Naive thymus-derived CD4-positive, alpha-beta T cell (primary cell): ENCODE measurements at regions not wholly inside any gene's neighbourhood (a gene's known extent, or its start where the extent isn't known, plus 50 kb on each side); places are given as distances from the start of the nearest gene placed in this dataset.

Source experiments
- ATAC-seq: fragments of 150-1000 bp; cut with Tn5 transposase; 2 replicates; pipeline ENCODE4 v1.10.0; 2021; ENCODE audit warnings: mild to moderate bottlenecking, moderate library complexity
- CTCF ChIA-PET: fragments of 350-600 bp; sonication (Branson Sonifier 250); formaldehyde crosslinking; loops from one replicate; lab custom pipeline; 2021; ENCODE audit warnings: antibody characterized with exemption; lab: Charles Lee
- POLR2A ChIA-PET: fragments of 350-600 bp; sonication (Branson Sonifier 250); formaldehyde crosslinking; loops from one replicate; lab custom pipeline; 2021; ENCODE audit warnings: antibody characterized with exemption, inconsistent platforms; lab: Charles Lee
- DNase-seq, 9 donors: peaks; one replicate each; pipeline versions ENCODE4 v3.0.0 to v3.0.0-alpha.2; 2020 to 2022; ENCODE audit warnings: mixed read lengths in 1 of 9
- H3K27ac ChIP-seq: one replicate; pipeline ENCODE4 v1.7.0; 2013; ENCODE audit warnings: mild to moderate bottlenecking, low read depth, low read length, moderate library complexity
- H3K27me3 ChIP-seq, 2 donors: one replicate each; pipeline ENCODE4 v1.7.0; 2013; ENCODE audit warnings: low read length in 2 of 2, mild to moderate bottlenecking in 2 of 2, moderate library complexity in 2 of 2; ENCODE audit not compliant: control insufficient read depth in 2 of 2, insufficient read depth in 2 of 2
- H3K36me3 ChIP-seq, 3 experiments: 1 replicate in 2 of 3; 2 replicates in 1 of 3; pipeline ENCODE4 v1.7.0; 2013; ENCODE audit warnings: low read length in 3 of 3, mild to moderate bottlenecking in 3 of 3, moderate library complexity in 1 of 3; ENCODE audit not compliant: insufficient read depth in 3 of 3, control insufficient read depth in 2 of 3
- H3K4me1 ChIP-seq, 2 donors: one replicate each; pipeline ENCODE4 v1.7.0; 2013; ENCODE audit warnings: low read length in 2 of 2, mild to moderate bottlenecking in 2 of 2, moderate library complexity in 1 of 2; ENCODE audit not compliant: control insufficient read depth in 2 of 2, insufficient read depth in 2 of 2
- H3K4me3 ChIP-seq: 2 replicates; pipeline ENCODE4 v1.7.0; 2013; ENCODE audit warnings: mild to moderate bottlenecking, low read length
- H3K9me3 ChIP-seq, 3 experiments: 1 replicate in 2 of 3; 2 replicates in 1 of 3; pipeline ENCODE4 v1.7.0; 2013; ENCODE audit warnings: low read length in 3 of 3; ENCODE audit not compliant: control insufficient read depth in 2 of 3
- H3K27ac Mint-ChIP-seq, 9 donors: one replicate each; pipeline ENCODE4 v1.8.0; 2020 to 2022; ENCODE audit warnings: mixed read lengths in 9 of 9, mild to moderate bottlenecking in 8 of 9, moderate library complexity in 5 of 9, inconsistent platforms in 2 of 9
- H3K27me3 Mint-ChIP-seq, 5 donors: one replicate each; pipeline ENCODE4 v1.8.0; 2021 to 2022; ENCODE audit warnings: mixed read lengths in 5 of 5, mild to moderate bottlenecking in 1 of 5
- H3K36me3 Mint-ChIP-seq, 5 donors: one replicate each; pipeline ENCODE4 v1.8.0; 2020 to 2022; ENCODE audit warnings: mixed read lengths in 5 of 5, mild to moderate bottlenecking in 3 of 5, inconsistent platforms in 1 of 5
- H3K4me1 Mint-ChIP-seq, 7 donors: one replicate each; pipeline ENCODE4 v1.8.0; 2020 to 2022; ENCODE audit warnings: mixed read lengths in 7 of 7, mild to moderate bottlenecking in 3 of 7, inconsistent platforms in 1 of 7
- H3K4me3 Mint-ChIP-seq, 10 donors: one replicate each; pipeline ENCODE4 v1.8.0; 2020 to 2022; ENCODE audit warnings: mild to moderate bottlenecking in 10 of 10, mixed read lengths in 10 of 10, moderate library complexity in 6 of 10, inconsistent platforms in 2 of 10
- H3K9me3 Mint-ChIP-seq, 11 donors: one replicate each; pipeline ENCODE4 v1.8.0; 2020 to 2022; ENCODE audit warnings: mixed read lengths in 11 of 11, mild to moderate bottlenecking in 4 of 11, inconsistent platforms in 1 of 11, moderate library complexity in 1 of 11
- intact Hi-C, 2 donors: fragments of 100-400 bp; cut with micrococcal nuclease; formaldehyde crosslinking; loops; one replicate each; pipeline ENCODE4 v1.15.1; 2023

DNA sequence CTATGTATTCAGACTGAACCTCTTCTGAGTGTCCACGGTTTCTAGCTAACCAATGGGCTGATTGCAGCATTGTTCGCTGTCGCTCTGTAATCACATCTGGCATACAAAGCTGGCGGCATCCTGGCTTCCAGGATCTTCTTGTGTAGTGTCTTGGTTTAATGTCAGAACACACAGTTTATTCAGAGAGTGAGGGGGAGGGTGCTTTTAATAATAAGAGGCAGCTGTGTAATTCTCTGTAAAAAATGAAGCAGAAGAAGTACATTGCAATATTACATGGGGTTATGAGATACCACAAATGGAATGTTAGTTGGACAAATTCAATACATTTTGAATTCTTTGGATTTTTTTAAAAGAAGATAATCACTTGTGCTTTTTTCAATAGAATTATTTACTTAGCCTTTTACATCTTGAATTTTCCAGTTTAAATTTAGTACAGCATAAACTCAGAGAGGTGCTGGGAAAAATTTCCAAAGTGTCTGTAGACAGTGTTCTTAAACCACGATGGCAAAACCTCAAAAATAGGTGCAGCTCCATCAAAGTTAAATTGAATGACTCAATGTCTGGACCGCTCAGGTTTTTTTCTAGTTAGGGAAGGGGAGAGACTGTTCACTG is 206.0 kb downstream of the PCSK1 start:
- intact Hi-C loops, result no loop called here
- Histone ChIP-seq H3K27me3 (no peaks in the 10 kb centered on the region), H3K36me3 (no peaks in the 10 kb centered on the region), H3K4me3 (no peak overlapping the region), H3K27ac (no peak overlapping the region), H3K4me1 (no peaks in the 10 kb centered on the region), H3K9me3 (no peaks in the 10 kb centered on the region)
- Mint-ChIP-seq H3K27ac (no peak overlapping the region), H3K4me1 (peaks cover 0 to 2% (median 0%) of the 10 kb centered on the region in 7 donors), H3K4me3 (no peak overlapping the region), H3K9me3 (peaks cover 0 to 3% (median 0%) of the 10 kb centered on the region in 11 donors), H3K36me3 (no peaks in the 10 kb centered on the region), H3K27me3 (peaks cover 5 to 35% (median 27%) of the 10 kb centered on the region in 5 donors)
- ChIA-PET CTCF (no interaction called here), POLR2A (no interaction called here)
- ATAC-seq, result no peak
- DNase-seq, result no peak

DNA sequence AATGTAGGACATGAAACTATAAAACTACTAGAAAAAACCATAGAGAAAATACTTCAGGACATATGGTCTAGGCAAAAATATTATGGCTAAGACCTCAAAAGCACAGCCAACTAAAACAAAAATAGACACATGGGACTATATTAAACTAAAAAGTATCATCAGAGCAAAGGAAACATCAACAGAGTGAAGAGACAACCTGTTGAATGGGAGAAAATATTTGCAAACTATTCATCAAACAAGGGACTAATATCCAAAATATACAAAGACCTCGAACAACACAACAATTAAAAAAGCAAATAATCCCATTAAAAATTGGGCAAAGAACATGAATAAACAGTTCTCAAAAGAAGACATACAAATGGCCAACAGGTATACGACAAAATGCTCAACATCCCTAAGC is 210.9 kb downstream of the PCSK1 start:
- Histone ChIP-seq H3K4me1 (no peaks in the 10 kb centered on the region), H3K27ac (no peak overlapping the region), H3K27me3 (peaks cover 0 to 2% of the 10 kb centered on the region in 2 donors), H3K4me3 (no peak overlapping the region), H3K36me3 (no peaks in the 10 kb centered on the region), H3K9me3 (no peaks in the 10 kb centered on the region)
- H3K27me3 Mint-ChIP-seq, result peaks cover 0 to 22% (median 9%) of the 10 kb centered on the region in 5 donors
- H3K4me1 Mint-ChIP-seq, result peaks cover 0 to 2% (median 0%) of the 10 kb centered on the region in 7 donors
- no peak overlapping the region for H3K27ac Mint-ChIP-seq
- intact Hi-C loops, result no loop called here
- no peak for DNase-seq
- ChIA-PET CTCF (no interaction called here), POLR2A (no interaction called here)
- no peak for ATAC-seq
- H3K9me3 Mint-ChIP-seq, result peaks cover 0 to 3% (median 0%) of the 10 kb centered on the region in 11 donors
- no peak overlapping the region for H3K4me3 Mint-ChIP-seq
- H3K36me3 Mint-ChIP-seq, result no peaks in the 10 kb centered on the region

DNA sequence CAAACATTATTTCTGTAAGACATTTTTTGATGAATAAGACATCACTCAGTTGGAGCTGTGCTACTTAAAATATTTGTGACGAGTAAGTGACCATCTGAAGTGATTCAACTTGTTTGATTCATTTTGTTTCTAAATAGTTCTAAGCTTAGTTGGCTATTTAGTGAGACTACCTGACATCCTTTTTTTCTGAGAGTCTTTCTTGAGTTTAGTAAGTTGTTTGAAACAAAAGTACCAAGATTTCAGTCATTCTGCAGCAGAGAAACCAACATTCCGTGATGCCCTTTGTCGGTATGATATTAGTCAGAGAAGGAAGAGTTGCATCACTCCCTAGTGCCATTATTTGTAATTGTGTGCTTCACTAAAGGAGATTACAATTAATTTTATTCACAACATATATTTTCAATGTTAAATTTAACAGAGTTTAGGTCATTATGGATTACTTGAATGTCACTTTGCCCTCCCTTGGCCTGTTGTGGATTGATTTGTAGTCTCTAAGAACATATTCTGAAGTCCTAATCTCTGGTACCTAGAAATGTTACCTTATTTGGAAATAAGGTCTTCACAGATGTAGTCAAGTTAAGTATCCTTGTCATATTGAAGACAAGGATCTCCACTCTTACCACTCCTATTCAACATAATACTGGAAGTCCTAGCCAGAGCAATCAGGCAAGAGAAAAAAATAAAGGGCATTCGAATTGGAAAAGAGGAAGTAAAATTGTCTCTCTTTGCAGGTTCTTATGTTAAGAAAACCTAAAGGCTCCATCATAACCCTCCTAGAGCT is 212.2 kb downstream of the PCSK1 start:
- peaks cover 0 to 2% (median 0%) of the 10 kb centered on the region in 7 donors for H3K4me1 Mint-ChIP-seq
- peak overlapping the region in 1 of 9 donors; percentile 19 for H3K27ac Mint-ChIP-seq
- peaks cover 0 to 17% (median 4%) of the 10 kb centered on the region in 5 donors for H3K27me3 Mint-ChIP-seq
- no peak overlapping the region for H3K4me3 ChIP-seq
- H3K4me3 Mint-ChIP-seq, result no peak overlapping the region
- peaks cover 0 to 3% (median 0%) of the 10 kb centered on the region in 11 donors for H3K9me3 Mint-ChIP-seq
- DNase-seq (no peak), ATAC-seq (no peak)
- intact Hi-C loops, result no loop called here
- POLR2A ChIA-PET, result no interaction called here
- no peaks in the 10 kb centered on the region for H3K36me3 Mint-ChIP-seq
- H3K27ac ChIP-seq, result no peak overlapping the region
- no peaks in the 10 kb centered on the region for H3K9me3 ChIP-seq
- CTCF ChIA-PET, result no interaction called here
- H3K4me1 ChIP-seq, result no peaks in the 10 kb centered on the region
- H3K36me3 ChIP-seq, result no peaks in the 10 kb centered on the region
- peaks cover 0 to 2% of the 10 kb centered on the region in 2 donors for H3K27me3 ChIP-seq

DNA sequence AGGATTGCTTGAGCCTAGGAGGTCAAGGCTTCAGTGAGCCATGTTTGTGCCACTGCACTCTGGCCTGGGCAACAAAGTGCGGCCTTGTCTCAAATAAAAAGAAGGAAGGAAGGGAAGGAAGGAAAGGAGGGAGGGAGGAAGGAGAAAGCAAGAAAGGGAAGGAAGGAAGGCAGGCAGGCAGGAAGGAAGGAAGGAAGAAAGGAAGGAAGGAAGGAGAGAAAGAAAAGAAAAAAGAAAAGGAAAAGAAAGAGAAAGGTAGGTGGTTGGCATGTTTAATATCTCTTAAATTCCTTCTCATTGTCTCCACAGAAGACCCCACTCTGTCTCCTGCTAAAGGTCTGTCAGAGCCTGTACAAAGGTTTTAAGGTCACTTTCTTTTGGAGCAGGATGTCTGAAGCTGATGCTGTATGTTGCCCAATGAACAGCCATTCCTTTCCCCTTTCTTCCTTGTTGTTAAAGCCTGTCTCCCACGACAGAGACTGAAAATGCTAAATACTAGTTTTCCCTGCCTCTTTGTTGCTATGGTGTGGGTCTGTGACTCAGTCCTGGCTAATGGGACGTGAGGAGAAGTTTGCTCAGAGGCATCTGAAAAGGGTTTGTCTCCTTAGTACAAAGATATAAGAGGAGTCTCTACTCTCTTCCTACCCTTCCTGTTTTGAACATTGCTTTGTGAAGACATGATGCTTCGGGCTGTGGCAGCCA is 213.3 kb downstream of the PCSK1 start:
- no peak overlapping the region for H3K4me3 Mint-ChIP-seq
- intact Hi-C loops, result no loop called here
- Histone ChIP-seq H3K4me1 (no peaks in the 10 kb centered on the region), H3K9me3 (no peaks in the 10 kb centered on the region), H3K27ac (no peak overlapping the region), H3K36me3 (no peaks in the 10 kb centered on the region), H3K4me3 (no peak overlapping the region), H3K27me3 (peaks cover 0 to 2% of the 10 kb centered on the region in 2 donors)
- DNase-seq, result no peak
- no peak for ATAC-seq
- ChIA-PET CTCF (no interaction called here), POLR2A (interaction anchor here (0.7 kb wide), 1 partner anchor 1725 kb away, joined by 3 read pairs; no protein-coding TSS in a partner anchor)
- H3K27me3 Mint-ChIP-seq, result peaks cover 0 to 17% (median 5%) of the 10 kb centered on the region in 5 donors
- H3K4me1 Mint-ChIP-seq, result no peaks in the 10 kb centered on the region
- H3K9me3 Mint-ChIP-seq, result peaks cover 0 to 3% (median 0%) of the 10 kb centered on the region in 11 donors
- no peak overlapping the region for H3K27ac Mint-ChIP-seq
- H3K36me3 Mint-ChIP-seq, result peaks cover 0 to 1% (median 0%) of the 10 kb centered on the region in 5 donors

DNA sequence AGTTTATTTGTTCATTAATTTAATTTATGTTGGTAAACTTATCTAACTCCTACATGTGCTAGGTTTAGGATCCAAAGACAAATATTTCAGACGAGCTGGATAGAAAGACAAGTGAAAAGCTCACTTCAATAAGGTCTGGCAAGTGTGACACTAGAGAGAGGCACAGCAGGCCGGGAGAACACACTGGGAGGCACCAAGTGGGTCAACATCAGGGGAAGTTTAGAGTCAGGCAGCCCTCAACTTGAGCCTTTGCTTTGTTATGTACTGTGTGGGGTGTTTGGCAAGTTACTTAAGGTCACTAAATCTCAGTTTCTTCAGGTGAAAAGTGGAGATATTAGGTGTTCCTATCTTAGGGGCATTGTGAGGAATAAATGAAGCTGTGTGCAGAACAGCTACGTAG is 214.4 kb downstream of the PCSK1 start:
- H3K36me3 Mint-ChIP-seq, result peaks cover 0 to 1% (median 0%) of the 10 kb centered on the region in 5 donors
- Histone ChIP-seq H3K4me1 (no peaks in the 10 kb centered on the region), H3K27ac (no peak overlapping the region), H3K27me3 (peaks cover 0 to 2% of the 10 kb centered on the region in 2 donors), H3K36me3 (no peaks in the 10 kb centered on the region), H3K4me3 (no peak overlapping the region), H3K9me3 (no peaks in the 10 kb centered on the region)
- CTCF ChIA-PET, result interaction anchor here (0.5 kb wide), 1 partner anchor 103 kb away, joined by 3 read pairs; no protein-coding TSS in a partner anchor
- POLR2A ChIA-PET, result no interaction called here
- peaks cover 0 to 17% (median 11%) of the 10 kb centered on the region in 5 donors for H3K27me3 Mint-ChIP-seq
- H3K4me1 Mint-ChIP-seq, result no peaks in the 10 kb centered on the region
- intact Hi-C loops, result no loop called here
- H3K4me3 Mint-ChIP-seq, result no peak overlapping the region
- peaks cover 0 to 3% (median 0%) of the 10 kb centered on the region in 11 donors for H3K9me3 Mint-ChIP-seq
- ATAC-seq (no peak), DNase-seq (no peak)
- no peak overlapping the region for H3K27ac Mint-ChIP-seq

DNA sequence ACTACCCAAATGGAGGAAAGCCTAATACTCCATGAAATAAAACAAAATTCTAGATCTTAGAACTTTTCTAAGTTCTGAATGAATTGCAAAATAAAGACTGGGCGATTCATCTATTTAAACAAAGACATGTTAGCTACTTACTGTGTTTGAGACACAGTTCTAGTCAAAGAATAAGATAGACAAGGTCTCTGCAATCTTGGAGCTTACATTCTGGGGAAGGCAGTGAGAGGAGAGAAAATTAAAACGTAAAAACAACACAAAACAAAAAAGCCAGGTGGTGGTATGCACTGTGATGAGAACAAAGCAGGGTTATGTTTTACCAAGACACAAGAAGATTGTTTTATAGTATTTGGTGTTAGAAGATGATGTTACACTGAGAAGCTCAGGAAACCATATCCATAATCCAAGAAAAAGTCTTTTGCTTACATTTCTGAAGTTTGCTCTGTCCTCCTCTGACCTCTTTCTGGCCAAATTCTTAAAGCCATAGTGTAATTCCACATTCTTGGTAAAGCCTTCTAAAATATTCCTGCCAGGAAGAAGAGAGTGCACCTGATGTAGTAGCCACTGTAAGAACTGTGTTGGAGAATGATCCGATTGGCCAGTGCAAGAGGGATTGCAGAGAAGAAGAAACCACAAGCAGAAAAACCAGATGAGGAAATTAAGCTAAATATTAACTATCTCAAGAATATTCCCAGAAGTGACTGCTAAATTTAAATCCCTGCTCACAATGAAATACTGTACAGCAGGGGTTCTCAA is 218.4 kb downstream of the PCSK1 start:
- CTCF ChIA-PET, result no interaction called here
- POLR2A ChIA-PET, result no interaction called here

More for the DNA sequence above, 218.4 kb downstream of the PCSK1 start:
- H3K4me3 Mint-ChIP-seq, result no peak overlapping the region
- H3K4me1 ChIP-seq, result no peaks in the 10 kb centered on the region
- no peaks in the 10 kb centered on the region for H3K36me3 ChIP-seq
- peaks cover 0 to 2% of the 10 kb centered on the region in 2 donors for H3K27me3 ChIP-seq
- H3K9me3 ChIP-seq, result peaks cover 0 to 6% (median 0%) of the 10 kb centered on the region in 3 experiments
- H3K27ac ChIP-seq, result no peak overlapping the region
- intact Hi-C loops, result no loop called here
- no peak overlapping the region for H3K27ac Mint-ChIP-seq
- peaks cover 0 to 24% (median 5%) of the 10 kb centered on the region in 11 donors for H3K9me3 Mint-ChIP-seq
- H3K27me3 Mint-ChIP-seq, result peaks cover 4 to 23% (median 11%) of the 10 kb centered on the region in 5 donors
- ATAC-seq (no peak), DNase-seq (no peak)
- no peaks in the 10 kb centered on the region for H3K4me1 Mint-ChIP-seq
- H3K36me3 Mint-ChIP-seq, result peaks cover 0 to 5% (median 0%) of the 10 kb centered on the region in 5 donors
- H3K4me3 ChIP-seq, result no peak overlapping the region
